ENCODE measurements at regions not wholly inside any gene's neighbourhood (a gene's known extent, or its start where the extent isn't known, plus 50 kb on each side); places are given as distances from the start of the nearest gene placed in this dataset.

GRCh38 chr5:18203296-18203695 lies 569.0 kb downstream of the TAF11L14 start:
- 36 to 69% (median 51%) methylated on average over 1 of the region's 1 CpG for WGBS, 5 donors
- DNase-seq, result no peak
- no peak for TF ChIP-seq POLR2A (IDR thresholded peaks at IDR 0.05)
- TF ChIP-seq POLR2AphosphoS5 (IDR thresholded peaks at IDR 0.05), result no peak
- TF ChIP-seq CTCF (IDR thresholded peaks at IDR 0.05), result no peak
- no peak for TF ChIP-seq EP300 (IDR thresholded peaks at IDR 0.05)
- intact Hi-C loops (cut with DNase I; ENCODE audit: low total_unique reads), result no loop called here
- no peak overlapping the region for H3K27ac ChIP-seq
- H3K36me3 ChIP-seq, result no peaks in the 10 kb centered on the region
- H3K4me3 ChIP-seq, result no peak overlapping the region
- H3K4me1 ChIP-seq, result no peaks in the 10 kb centered on the region
- H3K9me3 ChIP-seq, result peaks cover 0 to 18% (median 5%) of the 10 kb centered on the region in 4 donors
- H3K27me3 ChIP-seq, result no peaks in the 10 kb centered on the region

- H3K27ac ChIP-seq, result no peak overlapping the region
- no peaks in the 10 kb centered on the region for H3K27me3 ChIP-seq
- H3K9me3 ChIP-seq, result peaks cover 0 to 17% (median 2%) of the 10 kb centered on the region in 4 donors
- no peak overlapping the region for H3K4me3 ChIP-seq
- 69 to 85% (median 82%) methylated on average over 4 of the region's 4 CpGs for WGBS, 5 donors
- H3K4me1 ChIP-seq, result no peaks in the 10 kb centered on the region
- no peak for TF ChIP-seq POLR2A (IDR thresholded peaks at IDR 0.05)
- no peak for TF ChIP-seq EP300 (IDR thresholded peaks at IDR 0.05)
- no peak for TF ChIP-seq CTCF (IDR thresholded peaks at IDR 0.05)
- no peak for TF ChIP-seq POLR2AphosphoS5 (IDR thresholded peaks at IDR 0.05)
- DNase-seq, result no peak
- no peaks in the 10 kb centered on the region for H3K36me3 ChIP-seq
- intact Hi-C loops (cut with DNase I; ENCODE audit: low total_unique reads), result no loop called here
Observed at GRCh38 chr5:18213666-18214065, 579.4 kb downstream of the TAF11L14 start.

- Histone ChIP-seq H3K4me3 (no peak overlapping the region), H3K9me3 (peaks cover 0 to 17% (median 2%) of the 10 kb centered on the region in 4 donors), H3K27me3 (no peaks in the 10 kb centered on the region), H3K36me3 (no peaks in the 10 kb centered on the region), H3K27ac (no peak overlapping the region), H3K4me1 (no peaks in the 10 kb centered on the region)
- TF ChIP-seq EP300 (IDR thresholded peaks at IDR 0.05), result no peak
- no peak for TF ChIP-seq POLR2A (IDR thresholded peaks at IDR 0.05)
- TF ChIP-seq CTCF (IDR thresholded peaks at IDR 0.05), result no peak
- no peak for TF ChIP-seq POLR2AphosphoS5 (IDR thresholded peaks at IDR 0.05)
- 28 to 45% (median 35%) methylated on average over 1 of the region's 1 CpG for whole genome bisulfite sequencing, 5 donors
- DNase-seq, result no peak
- intact Hi-C loops (cut with DNase I; ENCODE audit: low total_unique reads), result no loop called here
Observed at GRCh38 chr5:18216016-18216415, 581.8 kb downstream of the TAF11L14 start.

- TF ChIP-seq POLR2AphosphoS5 (IDR thresholded peaks at IDR 0.05) (no peak), CTCF (IDR thresholded peaks at IDR 0.05) (no peak), POLR2A (IDR thresholded peaks at IDR 0.05) (no peak), EP300 (IDR thresholded peaks at IDR 0.05) (no peak)
- Histone ChIP-seq H3K9me3 (peaks cover 0 to 17% (median 2%) of the 10 kb centered on the region in 4 donors), H3K36me3 (no peaks in the 10 kb centered on the region), H3K27me3 (no peaks in the 10 kb centered on the region), H3K4me1 (no peaks in the 10 kb centered on the region), H3K27ac (no peak overlapping the region), H3K4me3 (no peak overlapping the region)
- 69 to 83% (median 80%) methylated on average over 3 of the region's 3 CpGs for WGBS, 5 donors
- DNase-seq, result no peak
- intact Hi-C loops (cut with DNase I; ENCODE audit: low total_unique reads), result no loop called here
Observed at GRCh38 chr5:18216729-18217128, 582.5 kb downstream of the TAF11L14 start.
